AG10803 (cell line): ENCODE measurements at regions not wholly inside any gene's neighbourhood (a gene's known extent, or its start where the extent isn't known, plus 50 kb on each side); places are given as distances from the start of the nearest gene placed in this dataset.

Experiments used
- DNase-seq: peaks from one replicate; pipeline ENCODE4 v3.0.0; 2010; ENCODE audit warnings: low read depth
- H3K4me3 ChIP-seq: 2 replicates; pipeline ENCODE4 v1.5.1; 2011; ENCODE audit warnings: mild to moderate bottlenecking, low read length, control low read depth
- TF ChIP-seq, protein P1 (sequence below): conservative IDR thresholded peaks from 2 replicates; pipeline ENCODE4 v1.5.1; 2011; ENCODE audit warnings: mild to moderate bottlenecking, low read length, control low read depth, inconsistent platforms

DNA sequence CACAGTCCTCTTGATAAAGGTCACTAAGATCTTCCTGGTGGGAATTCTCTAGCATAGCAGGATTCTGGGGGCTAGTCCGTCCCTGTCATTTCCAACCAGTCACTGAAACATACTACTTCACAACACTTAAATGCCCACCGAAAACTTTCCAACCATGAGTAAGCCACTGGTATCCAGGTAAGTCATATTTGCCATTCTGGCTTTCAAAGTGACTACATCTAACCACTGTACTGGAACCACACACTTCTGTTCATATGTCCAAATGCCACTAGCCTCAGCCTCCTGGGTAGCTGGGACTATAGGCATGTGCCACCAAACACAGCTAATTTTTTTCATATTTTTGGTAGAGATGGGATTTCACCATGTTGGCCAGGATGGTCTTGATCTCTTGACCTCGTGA lies 64.3 kb upstream of the VANGL1 start:
- DNase-seq = no peak
- TF ChIP-seq, protein P1, sequence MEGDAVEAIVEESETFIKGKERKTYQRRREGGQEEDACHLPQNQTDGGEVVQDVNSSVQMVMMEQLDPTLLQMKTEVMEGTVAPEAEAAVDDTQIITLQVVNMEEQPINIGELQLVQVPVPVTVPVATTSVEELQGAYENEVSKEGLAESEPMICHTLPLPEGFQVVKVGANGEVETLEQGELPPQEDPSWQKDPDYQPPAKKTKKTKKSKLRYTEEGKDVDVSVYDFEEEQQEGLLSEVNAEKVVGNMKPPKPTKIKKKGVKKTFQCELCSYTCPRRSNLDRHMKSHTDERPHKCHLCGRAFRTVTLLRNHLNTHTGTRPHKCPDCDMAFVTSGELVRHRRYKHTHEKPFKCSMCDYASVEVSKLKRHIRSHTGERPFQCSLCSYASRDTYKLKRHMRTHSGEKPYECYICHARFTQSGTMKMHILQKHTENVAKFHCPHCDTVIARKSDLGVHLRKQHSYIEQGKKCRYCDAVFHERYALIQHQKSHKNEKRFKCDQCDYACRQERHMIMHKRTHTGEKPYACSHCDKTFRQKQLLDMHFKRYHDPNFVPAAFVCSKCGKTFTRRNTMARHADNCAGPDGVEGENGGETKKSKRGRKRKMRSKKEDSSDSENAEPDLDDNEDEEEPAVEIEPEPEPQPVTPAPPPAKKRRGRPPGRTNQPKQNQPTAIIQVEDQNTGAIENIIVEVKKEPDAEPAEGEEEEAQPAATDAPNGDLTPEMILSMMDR = no peak
- H3K4me3 ChIP-seq = no peak overlapping the region

GRCh38 chr1:115575661-115576060 lies 66.1 kb upstream of the VANGL1 start:
- no peak overlapping the region for H3K4me3 ChIP-seq
- TF ChIP-seq, protein P1 = no peak
- DNase-seq = no peak

DNA sequence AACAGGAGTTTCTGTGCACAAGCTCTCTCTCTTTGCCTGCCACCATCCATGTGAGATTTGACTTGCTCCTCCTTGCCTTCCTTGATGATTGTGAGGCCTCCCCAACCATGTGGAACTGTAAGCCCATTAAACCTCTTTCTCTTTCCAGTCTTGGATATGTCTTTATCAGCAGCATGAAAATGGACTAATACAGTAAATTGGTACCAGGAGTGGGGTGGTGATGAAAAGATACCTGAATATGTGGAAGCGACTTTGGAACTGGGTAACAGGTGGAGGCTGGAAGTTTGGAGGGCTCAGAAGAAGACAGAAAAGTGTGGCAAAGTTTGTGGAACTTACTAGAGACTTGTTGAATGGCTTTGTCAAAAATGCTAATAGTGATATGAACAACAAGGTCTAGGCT lies 69.1 kb upstream of the VANGL1 start:
- DNase-seq = no peak
- TF ChIP-seq, protein P1 = no peak
- no peak overlapping the region for H3K4me3 ChIP-seq

DNA sequence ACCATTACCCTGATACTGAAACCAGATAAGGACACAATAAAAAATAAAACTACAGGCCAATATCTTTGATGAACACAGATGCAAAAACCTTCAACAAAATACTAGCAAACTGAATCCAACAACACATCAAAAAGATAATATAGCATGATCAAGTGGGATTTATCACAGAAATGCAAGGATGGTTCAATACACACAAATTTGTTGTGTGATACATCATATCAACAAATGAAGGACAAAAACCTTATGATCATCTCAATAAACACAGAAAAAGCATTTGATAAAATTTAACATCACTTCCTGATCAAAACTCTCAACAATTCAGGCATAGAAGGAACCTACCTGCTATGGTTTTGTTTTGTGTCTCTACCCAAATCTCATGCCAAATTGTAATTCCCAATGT lies 74.3 kb upstream of the VANGL1 start:
- no peak overlapping the region for H3K4me3 ChIP-seq
- TF ChIP-seq, protein P1 = no peak
- no peak for DNase-seq

- no peak for DNase-seq
- no peak overlapping the region for H3K4me3 ChIP-seq
- TF ChIP-seq, protein P1 = no peak
These were observed 76.0 kb upstream of the VANGL1 start for GRCh38 chr1:115565791-115566190.

DNA sequence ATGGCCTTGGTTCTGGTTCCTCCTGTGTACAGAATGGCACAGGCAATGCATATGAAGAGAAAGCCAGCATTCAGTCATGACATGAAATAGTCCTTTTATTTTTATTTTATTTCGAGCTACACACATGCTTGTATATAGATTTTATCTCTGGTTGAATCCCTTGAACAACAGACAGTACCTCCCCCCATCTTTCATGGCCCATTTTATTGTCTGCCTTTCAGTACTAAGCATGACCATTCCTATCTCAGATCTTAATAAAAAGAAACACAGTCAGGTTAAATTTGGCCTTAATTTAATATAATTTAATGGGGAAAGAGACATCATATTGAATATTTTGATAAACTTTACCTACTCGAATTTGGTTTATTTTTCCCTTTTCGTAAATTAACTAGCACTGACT lies 76.4 kb upstream of the VANGL1 start:
- DNase-seq = no peak
- TF ChIP-seq, protein P1 = no peak

GRCh38 chr1:115564201-115564600 lies 77.6 kb upstream of the VANGL1 start:
- TF ChIP-seq, protein P1 = no peak
- no peak for DNase-seq
- H3K4me3 ChIP-seq = no peak overlapping the region

More for the DNA sequence above, 76.4 kb upstream of the VANGL1 start:
- no peak overlapping the region for H3K4me3 ChIP-seq
